HEK293T (cell line): ENCODE measurements at regions not wholly inside any gene's neighbourhood (a gene's known extent, or its start where the extent isn't known, plus 50 kb on each side); places are given as distances from the start of the nearest gene placed in this dataset.

ENCODE experiments used
- CTCF ChIA-PET: fragments of 350-600 bp; formaldehyde crosslinking; extraction: SDS; loops from one replicate; lab custom pipeline; 2021; ENCODE audit warnings: antibody characterized with exemption, inconsistent platforms; lab: Yijun Ruan, JAX
- POLR2A ChIA-PET: fragments of 350-600 bp; formaldehyde crosslinking; extraction: SDS; loops from one replicate; lab custom pipeline; 2020; ENCODE audit warnings: antibody characterized with exemption, inconsistent platforms; lab: Yijun Ruan, JAX
- DNase-seq: peaks from one replicate; pipeline ENCODE4 v3.0.0; 2012; ENCODE audit warnings: mixed read lengths; ENCODE audit errors: extremely low spot score
- ARNT ChIP-seq: fragments of 450-650 bp; IDR thresholded peaks from 2 replicates; pipeline ENCODE4 v1.6.1; 2017; ENCODE audit warnings: mild to moderate bottlenecking
- BHLHE40 ChIP-seq: fragments of 450-650 bp; IDR thresholded peaks from 2 replicates; pipeline ENCODE4 v1.6.1; 2016; ENCODE audit warnings: mild to moderate bottlenecking, moderate library complexity, borderline replicate concordance
- CTBP1 ChIP-seq: fragments of 450-650 bp; IDR thresholded peaks from 2 replicates; pipeline ENCODE4 v1.6.1; 2016; ENCODE audit warnings: borderline replicate concordance
- ELF4 ChIP-seq: fragments of 450-650 bp; IDR thresholded peaks from 2 replicates; pipeline ENCODE4 v1.6.1; 2017; ENCODE audit warnings: antibody characterized with exemption
- FOXA1 ChIP-seq: fragments of 450-650 bp; IDR thresholded peaks from 2 replicates; pipeline ENCODE4 v1.6.1; 2016; ENCODE audit warnings: mild to moderate bottlenecking
- FOXK2 ChIP-seq: fragments of 450-650 bp; IDR thresholded peaks from 2 replicates; pipeline ENCODE4 v1.6.1; 2016; ENCODE audit warnings: mild to moderate bottlenecking
- FOXM1 ChIP-seq: fragments of 450-650 bp; IDR thresholded peaks from 2 replicates; pipeline ENCODE4 v1.6.1; 2017; ENCODE audit warnings: mild to moderate bottlenecking, borderline replicate concordance
- HDGF ChIP-seq: fragments of 450-650 bp; IDR thresholded peaks from 2 replicates; pipeline ENCODE4 v1.6.1; 2017; ENCODE audit warnings: antibody characterized with exemption, borderline replicate concordance
- L3MBTL2 ChIP-seq: fragments of 450-650 bp; conservative IDR thresholded peaks from 2 replicates; pipeline ENCODE4 v1.6.1; 2016; ENCODE audit warnings: mild to moderate bottlenecking
- LEF1 ChIP-seq: fragments of 450-650 bp; IDR thresholded peaks from 2 replicates; pipeline ENCODE4 v1.6.1; 2017; ENCODE audit warnings: mild to moderate bottlenecking, borderline replicate concordance
- NFRKB ChIP-seq: fragments of 450-650 bp; IDR thresholded peaks from 2 replicates; pipeline ENCODE4 v1.6.1; 2016; ENCODE audit warnings: mild to moderate bottlenecking, moderate library complexity
- PKNOX1 ChIP-seq: fragments of 450-650 bp; IDR thresholded peaks from 2 replicates; pipeline ENCODE4 v1.6.1; 2016
- SP1 ChIP-seq: fragments of 450-650 bp; IDR thresholded peaks from 2 replicates; pipeline ENCODE4 v1.6.1; 2017
- SUZ12 ChIP-seq: fragments of 450-650 bp; IDR thresholded peaks from 2 replicates; pipeline ENCODE4 v1.6.1; 2016; ENCODE audit warnings: mild to moderate bottlenecking
- TARDBP ChIP-seq: fragments of 450-650 bp; IDR thresholded peaks from 2 replicates; pipeline ENCODE4 v1.6.1; 2016
- ZNF384 ChIP-seq: fragments of 450-650 bp; IDR thresholded peaks from 2 replicates; pipeline ENCODE4 v1.6.1; 2016

DNA sequence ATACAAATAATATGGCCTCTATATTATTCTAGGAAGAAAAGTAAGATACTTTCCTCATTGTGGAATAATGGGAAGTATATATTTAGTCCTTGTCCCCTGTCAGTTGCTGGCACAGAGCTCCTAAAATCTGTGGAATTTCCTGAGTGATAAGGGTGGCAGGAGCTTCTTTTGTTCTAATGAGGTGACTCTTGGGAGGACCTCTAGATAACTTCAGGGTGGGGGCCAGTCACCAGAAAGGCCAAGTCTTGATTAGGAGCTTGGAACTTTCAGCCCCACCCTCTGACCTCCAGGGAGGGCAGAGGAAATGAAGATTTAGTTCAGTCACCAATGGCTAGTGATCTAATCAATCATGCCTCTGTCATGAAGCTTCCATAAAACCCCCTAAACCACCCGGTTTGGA is 179.9 kb upstream of the PRICKLE1 start:
- CTCF ChIA-PET: interaction anchor here (0.6 kb wide), 1 partner anchor 236 kb away, joined by 3 read pairs; no protein-coding TSS in a partner anchor
- POLR2A ChIA-PET: no interaction called here
- TF ChIP-seq ZNF384 (no peak), FOXM1 (no peak), SUZ12 (no peak), FOXK2 (no peak), PKNOX1 (no peak), HDGF (no peak), FOXA1 (no peak), NFRKB (no peak), ELF4 (no peak), LEF1 (no peak), SP1 (no peak), BHLHE40 (no peak), CTBP1 (no peak), L3MBTL2 (no peak), ARNT (no peak), TARDBP (no peak)
- DNase-seq: no peak

- DNase-seq: no peak
- ChIA-PET CTCF (no interaction called here), POLR2A (no interaction called here)
- no peak for TF ChIP-seq ELF4
- TF ChIP-seq ZNF384: no peak
- no peak for TF ChIP-seq NFRKB
- TF ChIP-seq FOXA1: no peak
- TF ChIP-seq BHLHE40: no peak
- TF ChIP-seq ARNT: no peak
- TF ChIP-seq SUZ12: no peak
- TF ChIP-seq FOXM1: no peak
- no peak for TF ChIP-seq LEF1
- no peak for TF ChIP-seq TARDBP
- no peak for TF ChIP-seq CTBP1
Observed at GRCh38 chr12:42767998-42768397, 178.5 kb upstream of the PRICKLE1 start.

GRCh38 chr12:42767326-42767954 is 177.9 kb upstream of the PRICKLE1 start:
- ChIA-PET POLR2A (no interaction called here), CTCF (no interaction called here)
- no peak for TF ChIP-seq SP1
- TF ChIP-seq FOXK2: no peak
- TF ChIP-seq TARDBP: no peak
- no peak for TF ChIP-seq SUZ12
- no peak for TF ChIP-seq BHLHE40
- no peak for TF ChIP-seq CTBP1
- no peak for TF ChIP-seq PKNOX1
- TF ChIP-seq HDGF: no peak
- TF ChIP-seq FOXM1: no peak
- DNase-seq: no peak

DNA sequence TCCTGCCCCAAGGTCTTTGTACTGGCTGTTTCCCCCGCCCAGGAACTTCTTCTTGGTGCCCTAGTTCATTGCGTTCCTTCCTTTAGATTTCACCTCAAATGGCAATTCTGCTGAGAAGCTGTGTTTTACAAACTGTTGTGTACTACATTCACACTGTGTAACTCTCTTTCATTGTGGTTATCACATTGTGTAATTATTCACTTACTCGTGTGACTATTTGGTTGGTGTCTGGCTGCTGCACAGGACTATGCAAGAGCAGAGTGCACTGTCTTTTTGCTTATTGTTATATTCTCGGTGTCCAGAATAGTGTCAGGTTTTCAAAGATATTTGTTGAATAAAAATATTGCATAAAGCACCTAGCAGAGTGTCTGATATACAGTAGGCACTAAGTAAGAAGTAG is 177.2 kb upstream of the PRICKLE1 start:
- ChIA-PET POLR2A (no interaction called here), CTCF (no interaction called here)
- no peak for DNase-seq
- TF ChIP-seq LEF1 (no peak), BHLHE40 (no peak), L3MBTL2 (no peak), SUZ12 (no peak), CTBP1 (no peak), TARDBP (no peak)

DNA sequence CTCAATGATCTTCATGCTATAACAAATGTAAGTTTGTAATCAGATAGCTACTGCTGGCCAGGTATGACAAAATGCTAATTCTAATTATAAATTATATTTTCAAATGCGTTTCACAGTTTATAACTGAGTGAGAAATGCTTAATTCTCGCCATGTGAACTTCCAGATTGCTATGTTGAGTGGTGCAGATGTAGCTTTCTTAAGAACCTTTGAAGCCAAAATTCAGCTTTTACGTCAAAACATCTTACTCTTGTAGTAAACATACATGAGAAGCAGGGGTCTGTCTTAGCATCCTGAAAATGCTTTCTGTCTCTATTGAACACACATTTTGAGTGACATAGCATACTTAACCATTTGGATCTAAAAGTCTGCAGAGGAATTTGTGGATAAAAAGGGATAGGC is 176.5 kb upstream of the PRICKLE1 start:
- POLR2A ChIA-PET: no interaction called here
- TF ChIP-seq FOXK2 (no peak), CTBP1 (no peak), SUZ12 (no peak)

GRCh38 chr12:42763682-42764081 is 174.1 kb upstream of the PRICKLE1 start:
- no peak for DNase-seq
- TF ChIP-seq L3MBTL2: no peak
- TF ChIP-seq BHLHE40: no peak
- no peak for TF ChIP-seq ELF4
- TF ChIP-seq FOXA1: no peak
- no peak for TF ChIP-seq NFRKB
- TF ChIP-seq SUZ12: no peak
- TF ChIP-seq HDGF: no peak
- TF ChIP-seq SP1: no peak
- TF ChIP-seq FOXM1: no peak
- TF ChIP-seq ARNT: no peak
- no peak for TF ChIP-seq LEF1
- TF ChIP-seq CTBP1: no peak
- TF ChIP-seq PKNOX1: no peak
- no peak for TF ChIP-seq ZNF384
- TF ChIP-seq FOXK2: no peak
- TF ChIP-seq TARDBP: no peak
- POLR2A ChIA-PET: no interaction called here
- CTCF ChIA-PET: no interaction called here

More for the DNA sequence above, 176.5 kb upstream of the PRICKLE1 start:
- CTCF ChIA-PET: no interaction called here
- no peak for DNase-seq
